CD4-positive, alpha-beta T cell (primary cell): ENCODE measurements at regions not wholly inside any gene's neighbourhood (a gene's known extent, or its start where the extent isn't known, plus 50 kb on each side); places are given as distances from the start of the nearest gene placed in this dataset.
"Not testable (repeated sequence)": the region's sequence is repeated elsewhere in the genome, so short reads cannot be mapped to it uniquely, and the experiment has no call there.

Experiments used
- ATAC-seq: fragments of 200-7000 bp; cut with Tn5 transposase; one replicate; pipeline ENCODE4 v1.10.0; 2022; ENCODE audit warnings: mild to moderate bottlenecking; ENCODE audit not compliant: poor library complexity
- CTCF ChIA-PET: fragments of 350-600 bp; sonication (Branson Sonifier 250); formaldehyde crosslinking; loops from one replicate; lab custom pipeline; 2021; ENCODE audit warnings: antibody characterized with exemption, inconsistent platforms; lab: Charles Lee
- POLR2A ChIA-PET: fragments of 350-600 bp; sonication (Branson Sonifier 250); formaldehyde crosslinking; loops from one replicate; lab custom pipeline; 2021; ENCODE audit warnings: antibody characterized with exemption, inconsistent platforms; lab: Charles Lee
- DNase-seq, 14 experiments: peaks; one replicate each; pipeline ENCODE4 v3.0.0-alpha.2; 2013 to 2020; ENCODE audit warnings: mixed read lengths in 2 of 14
- H3K27ac ChIP-seq, 2 donors: one replicate each; pipeline versions ENCODE4 v1.5.1 to v1.7.0; 2013; ENCODE audit warnings: low read length in 2 of 2, low read depth in 1 of 2, mild to moderate bottlenecking in 1 of 2
- H3K27me3 ChIP-seq, 2 experiments: 1 replicate in 1 of 2; 2 replicates in 1 of 2; pipeline versions ENCODE4 v1.6.1 to v1.7.0; 2013; ENCODE audit warnings: low read length in 2 of 2, control low read depth in 1 of 2, mild to moderate bottlenecking in 1 of 2, moderate library complexity in 1 of 2; ENCODE audit not compliant: insufficient read depth in 2 of 2, control insufficient read depth in 1 of 2
- H3K36me3 ChIP-seq: one replicate; pipeline ENCODE4 v1.6.1; 2013; ENCODE audit warnings: low read length, control low read depth; ENCODE audit not compliant: insufficient read depth
- H3K4me1 ChIP-seq: one replicate; pipeline ENCODE4 v1.6.1; 2013; ENCODE audit warnings: low read length, control low read depth; ENCODE audit not compliant: insufficient read depth
- H3K4me3 ChIP-seq: one replicate; pipeline ENCODE4 v1.5.1; 2013; ENCODE audit warnings: mild to moderate bottlenecking, low read length, moderate library complexity
- H3K9me3 ChIP-seq, 2 experiments: 1 replicate in 1 of 2; 2 replicates in 1 of 2; pipeline versions ENCODE4 v1.6.1 to v1.7.0; 2013; ENCODE audit warnings: low read length in 2 of 2, mild to moderate bottlenecking in 2 of 2, control low read depth in 1 of 2, moderate library complexity in 1 of 2; ENCODE audit not compliant: control insufficient read depth in 1 of 2, insufficient read depth in 1 of 2
- H3K27ac Mint-ChIP-seq: one replicate; pipeline ENCODE4 v1.8.0; 2020; ENCODE audit warnings: mixed read lengths
- H3K27me3 Mint-ChIP-seq: one replicate; pipeline ENCODE4 v1.8.0; 2021; ENCODE audit warnings: mixed read lengths
- H3K36me3 Mint-ChIP-seq: one replicate; pipeline ENCODE4 v1.8.0; 2021; ENCODE audit warnings: low read depth, mixed read lengths
- H3K4me1 Mint-ChIP-seq: one replicate; pipeline ENCODE4 v1.8.0; 2021; ENCODE audit warnings: low read depth, mixed read lengths
- H3K4me3 Mint-ChIP-seq: one replicate; pipeline ENCODE4 v1.8.0; 2020; ENCODE audit warnings: mild to moderate bottlenecking, mixed read lengths
- H3K9me3 Mint-ChIP-seq: one replicate; pipeline ENCODE4 v1.8.0; 2020; ENCODE audit warnings: mixed read lengths
- intact Hi-C, 2 experiments: fragments of 100-400 bp; cut with DNase I in 1 of 2; cut with micrococcal nuclease in 1 of 2; formaldehyde crosslinking; loops; one replicate each; pipeline versions ENCODE4 v1.15.1 to v1.9.0; 2023 to 2025; cut with DNase I, micrococcal nuclease

- Histone ChIP-seq H3K27ac (peak overlapping the region in 1 of 2 donors; percentile 0), H3K4me1 (peaks cover 81% of the 10 kb centered on the region), H3K36me3 (peaks cover 16% of the 10 kb centered on the region)
- POLR2A ChIA-PET, ATAC-seq, H3K4me3 ChIP-seq, H3K27me3 Mint-ChIP-seq, H3K9me3 Mint-ChIP-seq, H3K9me3 ChIP-seq, CTCF ChIA-PET, H3K27me3 ChIP-seq: not testable (repeated sequence)
- DNase-seq = peak in 1 of 14 experiments; percentile 2
- Mint-ChIP-seq H3K36me3 (peaks cover 46% of the 10 kb centered on the region), H3K4me3 (peak overlapping the region; percentile 84), H3K4me1 (peaks cover 65% of the 10 kb centered on the region), H3K27ac (peak overlapping the region; percentile 91)
- intact Hi-C loops = loop anchor here in 1 of 2 experiments (10.0 kb wide), 3 partner anchors 85 to 1955 kb away; partner anchors contain the start of genes ACSM3, METTL9 and VPS35L
Measured at GRCh38 chr16:21509437-21510086, 89.8 kb upstream of the METTL9 start.

GRCh38 chr16:21510869-21511255 lies 88.5 kb upstream of the METTL9 start:
- H3K36me3 Mint-ChIP-seq = peaks cover 54% of the 10 kb centered on the region
- Histone ChIP-seq H3K36me3 (peaks cover 20% of the 10 kb centered on the region), H3K4me1 (peaks cover 85% of the 10 kb centered on the region)
- CTCF ChIA-PET, H3K4me3 ChIP-seq, POLR2A ChIA-PET, ATAC-seq, H3K27ac ChIP-seq, intact Hi-C loops, H3K9me3 Mint-ChIP-seq, H3K27me3 Mint-ChIP-seq, H3K9me3 ChIP-seq, H3K27me3 ChIP-seq: not testable (repeated sequence)
- peaks cover 73% of the 10 kb centered on the region for H3K4me1 Mint-ChIP-seq
- H3K4me3 Mint-ChIP-seq = peak overlapping the region; percentile 38
- peak overlapping the region; percentile 91 for H3K27ac Mint-ChIP-seq
- peak in 1 of 14 experiments; percentile 1 for DNase-seq

- intact Hi-C loops, H3K27ac ChIP-seq, ATAC-seq, POLR2A ChIA-PET, H3K9me3 Mint-ChIP-seq, H3K4me3 ChIP-seq, CTCF ChIA-PET, H3K27me3 Mint-ChIP-seq, H3K9me3 ChIP-seq, H3K27me3 ChIP-seq: not testable (repeated sequence)
- Histone ChIP-seq H3K36me3 (peaks cover 20% of the 10 kb centered on the region), H3K4me1 (peaks cover 85% of the 10 kb centered on the region)
- Mint-ChIP-seq H3K36me3 (peaks cover 55% of the 10 kb centered on the region), H3K27ac (peak overlapping the region; percentile 91), H3K4me3 (peak overlapping the region; percentile 38), H3K4me1 (peaks cover 71% of the 10 kb centered on the region)
- peak in 2 of 14 experiments; percentile 3 to 19 for DNase-seq
Measured at GRCh38 chr16:21511315-21512210, 87.8 kb upstream of the METTL9 start.

GRCh38 chr16:21512280-21513192 lies 86.8 kb upstream of the METTL9 start:
- H3K9me3 ChIP-seq, ATAC-seq, intact Hi-C loops, H3K27me3 ChIP-seq, H3K27me3 Mint-ChIP-seq, H3K4me3 ChIP-seq, H3K9me3 Mint-ChIP-seq, CTCF ChIA-PET, H3K4me3 Mint-ChIP-seq, H3K27ac Mint-ChIP-seq, POLR2A ChIA-PET: not testable (repeated sequence)
- peaks cover 61% of the 10 kb centered on the region for H3K4me1 Mint-ChIP-seq
- peak in 2 of 14 experiments; percentile 1 to 22 for DNase-seq
- peak overlapping the region in 1 of 2 donors; percentile 29 for H3K27ac ChIP-seq
- H3K4me1 ChIP-seq = peaks cover 79% of the 10 kb centered on the region
- peaks cover 49% of the 10 kb centered on the region for H3K36me3 Mint-ChIP-seq
- H3K36me3 ChIP-seq = peaks cover 20% of the 10 kb centered on the region

GRCh38 chr16:21513337-21513741 lies 86.0 kb upstream of the METTL9 start:
- POLR2A ChIA-PET, H3K9me3 ChIP-seq, H3K27me3 Mint-ChIP-seq, ATAC-seq, H3K4me3 ChIP-seq, CTCF ChIA-PET, H3K27ac ChIP-seq, H3K9me3 Mint-ChIP-seq, intact Hi-C loops, H3K27me3 ChIP-seq, H3K4me3 Mint-ChIP-seq: not testable (repeated sequence)
- Mint-ChIP-seq H3K27ac (peak overlapping the region; percentile 47), H3K4me1 (peaks cover 59% of the 10 kb centered on the region), H3K36me3 (peaks cover 48% of the 10 kb centered on the region)
- H3K36me3 ChIP-seq = peaks cover 17% of the 10 kb centered on the region
- DNase-seq = peak in 2 of 14 experiments; percentile 1 to 21
- H3K4me1 ChIP-seq = peaks cover 77% of the 10 kb centered on the region

- Mint-ChIP-seq H3K4me1 (peaks cover 57% of the 10 kb centered on the region), H3K4me3 (peak overlapping the region; percentile 11), H3K27ac (peak overlapping the region; percentile 47), H3K36me3 (peaks cover 54% of the 10 kb centered on the region)
- H3K27me3 Mint-ChIP-seq, POLR2A ChIA-PET, H3K27me3 ChIP-seq, H3K9me3 ChIP-seq, ATAC-seq, H3K4me3 ChIP-seq, H3K9me3 Mint-ChIP-seq, CTCF ChIA-PET, intact Hi-C loops, H3K27ac ChIP-seq: not testable (repeated sequence)
- peaks cover 75% of the 10 kb centered on the region for H3K4me1 ChIP-seq
- H3K36me3 ChIP-seq = peaks cover 14% of the 10 kb centered on the region
- peak in 1 of 14 experiments; percentile 1 for DNase-seq
Measured at GRCh38 chr16:21513812-21514473, 85.4 kb upstream of the METTL9 start.
